Pulmonary artery endothelial cell (primary cell): ENCODE measurements at regions not wholly inside any gene's neighbourhood (a gene's known extent, or its start where the extent isn't known, plus 50 kb on each side); places are given as distances from the start of the nearest gene placed in this dataset.

Source experiments
- DNase-seq: peaks from one replicate; pipeline ENCODE4 v3.0.0-alpha.2; 2011; ENCODE audit warnings: low read depth, low spot score

GRCh38 chr2:223701761-223702160 is 99.6 kb upstream of the SCG2 start:
- no peak for DNase-seq

DNA sequence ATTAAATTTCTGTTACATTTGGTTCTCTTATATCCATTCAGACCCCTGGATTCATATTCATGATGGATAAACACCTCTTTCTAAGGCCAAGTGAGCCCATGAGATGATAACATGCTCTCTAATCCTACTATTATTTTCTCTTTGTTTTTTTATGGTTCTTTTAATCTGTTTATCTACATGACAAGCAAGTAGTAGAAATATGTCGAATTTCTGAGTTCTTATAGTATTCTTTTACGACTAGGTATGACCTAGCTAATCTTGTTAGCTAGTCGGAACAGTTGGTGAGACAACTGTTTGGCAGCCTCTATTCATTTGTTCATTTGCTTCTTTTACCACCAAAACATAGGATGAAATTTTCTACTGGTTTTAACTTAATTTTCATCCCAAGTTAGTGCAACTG is 98.1 kb upstream of the SCG2 start:
- DNase-seq: no peak

GRCh38 chr2:223697892-223698645 is 95.9 kb upstream of the SCG2 start:
- no peak for DNase-seq

DNA sequence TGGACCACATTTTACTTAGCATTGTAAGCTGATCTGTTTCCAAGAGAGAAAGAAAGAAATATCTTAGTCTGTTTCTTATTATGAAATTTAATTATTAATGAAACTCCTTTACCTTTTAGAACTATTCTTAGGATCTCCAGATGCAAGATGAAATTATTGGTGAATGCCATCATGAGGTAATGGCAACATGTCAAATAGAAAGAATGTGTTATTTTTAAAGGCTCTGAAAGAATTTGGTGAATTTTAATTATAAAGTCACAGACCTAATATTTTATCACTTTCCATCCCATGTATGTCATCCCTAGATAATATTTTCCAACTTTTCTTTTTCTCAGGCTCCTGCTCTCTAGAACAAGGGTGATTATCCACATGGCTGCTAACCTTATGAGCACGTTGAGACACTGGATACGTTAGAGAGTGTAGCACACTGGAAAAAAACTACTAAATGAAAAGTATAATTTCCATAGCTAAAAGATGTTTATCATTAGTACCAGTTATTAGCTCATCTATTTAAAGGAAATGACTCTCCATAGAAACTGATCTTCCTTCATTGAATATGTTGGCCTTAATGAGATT is 95.2 kb upstream of the SCG2 start:
- no peak for DNase-seq

- DNase-seq: peak; percentile 20
Observed at GRCh38 chr2:223696719-223697118, 94.6 kb upstream of the SCG2 start.

DNA sequence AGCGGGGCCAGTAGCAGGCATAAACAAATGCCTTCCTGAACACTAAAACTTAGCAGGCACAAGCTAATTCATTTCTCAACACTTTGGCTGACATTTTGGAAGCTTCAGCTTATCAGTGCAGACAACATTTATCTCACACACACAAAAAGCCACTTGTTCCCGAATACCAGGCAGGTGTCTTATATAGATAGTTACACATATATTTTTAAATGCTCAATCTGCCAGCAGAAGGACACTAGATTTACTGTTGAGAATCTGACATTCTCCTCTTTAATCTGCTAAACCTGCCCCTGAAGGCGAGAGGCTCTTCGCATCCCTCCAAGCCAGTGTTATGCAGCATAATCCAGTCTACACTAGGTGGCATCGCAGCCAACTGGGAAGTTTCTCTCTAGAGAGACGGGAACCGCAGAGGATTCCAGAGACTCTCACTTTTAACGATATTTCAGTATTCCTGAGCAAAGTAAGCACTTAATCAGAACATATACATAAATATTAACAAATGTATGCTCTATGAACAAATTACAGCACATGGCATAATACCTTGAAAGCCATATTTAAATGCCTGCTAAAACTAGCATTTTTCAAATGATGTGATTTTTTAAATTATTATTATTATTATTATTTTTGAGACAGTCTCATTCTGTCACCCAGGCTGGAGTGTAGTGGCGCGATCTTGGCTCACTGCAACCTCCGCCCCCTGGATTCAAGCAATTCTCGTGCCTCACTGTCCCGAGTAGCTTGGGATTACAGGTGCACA is 90.2 kb upstream of the SCG2 start:
- peak; percentile 11 for DNase-seq

GRCh38 chr2:223688094-223688835 is 86.1 kb upstream of the SCG2 start:
- no peak for DNase-seq

DNA sequence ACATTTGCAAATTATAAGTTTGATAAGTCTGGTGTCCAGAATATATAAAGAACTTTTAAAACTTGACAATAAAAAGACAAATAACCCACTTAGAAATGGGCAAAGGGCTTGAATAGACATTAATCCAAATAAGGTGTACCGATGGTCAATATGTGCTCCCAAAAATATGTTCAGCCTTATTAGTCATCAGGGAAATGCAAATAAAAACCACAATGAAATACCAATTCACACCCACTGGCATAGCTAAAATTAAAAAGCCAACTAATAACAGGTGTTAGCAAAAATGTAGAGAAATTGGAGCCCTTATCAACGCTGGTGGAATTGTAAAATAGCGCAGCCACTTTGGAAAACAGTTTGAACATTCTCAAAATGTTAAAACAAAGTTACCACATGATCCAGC is 79.0 kb upstream of the SCG2 start:
- DNase-seq: no peak

GRCh38 chr2:223674998-223675609 is 72.9 kb upstream of the SCG2 start:
- no peak for DNase-seq

- DNase-seq: no peak
Observed at GRCh38 chr2:223669453-223670225, 67.5 kb upstream of the SCG2 start.

DNA sequence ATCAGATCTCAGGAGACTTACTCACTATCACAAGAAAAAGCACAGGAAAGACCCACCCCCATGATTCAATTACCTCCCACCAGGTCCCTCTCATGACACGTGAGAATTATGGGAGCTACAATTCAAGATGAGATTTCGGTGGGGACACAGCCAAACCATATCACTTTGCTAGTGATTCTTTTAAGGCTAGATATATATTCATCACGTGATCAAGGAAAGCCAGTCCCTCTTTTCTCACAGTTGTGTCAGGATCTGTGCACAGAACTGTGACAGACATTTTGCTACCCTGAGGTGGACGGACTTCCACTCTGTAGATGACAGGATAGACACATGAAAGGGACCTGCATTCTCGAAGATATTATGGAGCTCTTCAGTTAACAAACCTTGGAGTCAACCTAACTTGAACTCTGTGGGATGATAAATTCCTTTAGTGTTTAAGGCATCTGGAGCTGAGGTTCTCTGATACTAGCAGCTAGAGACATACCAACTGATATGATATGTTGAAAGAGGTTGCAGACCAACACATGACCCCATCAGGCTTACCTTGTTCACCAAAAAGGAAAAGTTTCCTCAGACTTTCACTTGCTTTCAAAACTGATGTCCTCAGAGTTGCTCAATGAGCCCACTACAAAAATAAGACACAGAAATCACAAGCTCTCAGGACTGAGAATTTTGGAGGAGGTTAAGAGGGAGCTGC is 66.3 kb upstream of the SCG2 start:
- DNase-seq: no peak

DNA sequence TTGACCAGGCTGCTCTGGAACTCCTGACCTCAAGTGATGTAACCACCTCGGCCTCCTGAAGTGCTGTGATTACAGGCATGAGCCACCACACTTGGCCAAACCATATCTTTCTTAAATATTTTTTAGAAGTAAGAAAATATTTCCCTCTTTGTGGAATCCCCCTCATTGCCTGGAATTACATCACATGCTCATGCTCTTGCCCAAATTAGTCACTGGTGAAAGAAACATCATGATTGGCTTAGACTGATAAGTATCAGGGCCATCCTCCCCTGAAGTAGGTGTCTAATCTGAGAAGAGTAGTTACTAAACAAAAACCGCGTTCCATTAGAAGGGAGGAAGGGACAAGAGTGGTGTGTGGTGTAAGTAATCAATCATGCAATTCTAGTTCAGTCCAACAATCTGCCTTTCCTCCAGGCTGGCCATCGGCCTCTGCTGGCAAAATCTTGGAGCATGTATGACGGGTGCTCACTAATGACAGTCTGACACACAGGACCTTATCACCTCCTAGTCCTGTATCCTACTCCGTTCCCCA is 52.3 kb upstream of the SCG2 start:
- no peak for DNase-seq

DNA sequence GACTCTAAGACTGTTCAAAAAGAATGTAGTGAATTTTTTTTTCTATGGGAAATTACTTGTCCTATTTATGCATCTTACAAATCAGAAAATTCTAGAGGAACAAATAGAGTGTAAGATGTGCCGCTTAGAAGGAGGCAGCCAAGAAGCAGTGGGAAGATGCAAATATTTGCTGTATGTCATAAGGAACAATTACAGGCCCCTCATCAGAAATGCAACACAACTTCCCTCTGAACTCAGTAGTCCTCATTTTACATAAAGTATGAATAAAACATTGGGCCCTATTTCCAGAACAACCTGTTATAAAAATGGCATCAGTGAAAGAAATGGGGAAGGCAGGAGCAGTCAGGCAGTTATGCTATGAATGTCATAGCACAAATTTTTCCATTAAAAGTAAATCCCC is 50.7 kb upstream of the SCG2 start:
- no peak for DNase-seq

DNA sequence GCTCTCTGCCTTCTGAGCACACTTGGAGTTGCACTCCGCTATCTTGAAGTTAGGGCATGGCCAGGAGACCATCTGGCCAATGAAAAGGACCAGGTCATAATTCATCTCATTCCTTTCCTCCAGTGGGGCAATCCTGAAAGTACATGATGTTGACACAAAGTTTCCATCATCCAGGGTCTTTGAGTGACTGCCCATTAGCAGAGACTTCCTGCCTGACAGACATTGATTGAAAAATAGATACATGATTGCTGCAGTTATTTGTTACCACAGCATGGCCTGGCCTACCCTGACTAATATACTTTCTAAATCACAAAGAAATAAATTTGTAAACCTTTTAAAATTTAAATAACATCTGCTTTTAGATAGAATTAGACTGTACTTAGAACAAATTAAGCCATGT is 50.0 kb upstream of the SCG2 start:
- DNase-seq: no peak
